Mesothelial cell of epicardium (in vitro differentiated cells): ENCODE measurements at regions not wholly inside any gene's neighbourhood (a gene's known extent, or its start where the extent isn't known, plus 50 kb on each side); places are given as distances from the start of the nearest gene placed in this dataset.
"Not testable (repeated sequence)": the region's sequence is repeated elsewhere in the genome, so short reads cannot be mapped to it uniquely, and the experiment has no call there.

ENCODE experiments used
- DNase-seq, 2 experiments: peaks; one replicate each; pipeline ENCODE4 v3.0.0; 2021; ENCODE audit warnings: low spot score in 2 of 2; ENCODE audit not compliant: unreplicated experiment in 2 of 2
- H3K27ac Mint-ChIP-seq: 2 replicates; pipeline ENCODE4 v1.8.0; 2021; ENCODE audit warnings: mixed read lengths
- H3K27me3 Mint-ChIP-seq: 2 replicates; pipeline ENCODE4 v1.8.0; 2021; ENCODE audit warnings: low read depth, mixed read lengths
- H3K36me3 Mint-ChIP-seq: 2 replicates; pipeline ENCODE4 v1.8.0; 2021; ENCODE audit warnings: mixed read lengths
- H3K4me1 Mint-ChIP-seq: 2 replicates; pipeline ENCODE4 v1.8.0; 2021; ENCODE audit warnings: mixed read lengths
- H3K4me3 Mint-ChIP-seq: 2 replicates; pipeline ENCODE4 v1.8.0; 2021; ENCODE audit warnings: mild to moderate bottlenecking, moderate library complexity, mixed read lengths
- H3K9me3 Mint-ChIP-seq: 2 replicates; pipeline ENCODE4 v1.8.0; 2021; ENCODE audit warnings: mixed read lengths
- CTCF ChIP-seq: fragments of 200-600 bp; sonication (generic); IDR thresholded peaks from one replicate; pipeline ENCODE4 v1.5.0; 2021; ENCODE audit warnings: antibody characterized with exemption; ENCODE audit not compliant: unreplicated experiment

DNA sequence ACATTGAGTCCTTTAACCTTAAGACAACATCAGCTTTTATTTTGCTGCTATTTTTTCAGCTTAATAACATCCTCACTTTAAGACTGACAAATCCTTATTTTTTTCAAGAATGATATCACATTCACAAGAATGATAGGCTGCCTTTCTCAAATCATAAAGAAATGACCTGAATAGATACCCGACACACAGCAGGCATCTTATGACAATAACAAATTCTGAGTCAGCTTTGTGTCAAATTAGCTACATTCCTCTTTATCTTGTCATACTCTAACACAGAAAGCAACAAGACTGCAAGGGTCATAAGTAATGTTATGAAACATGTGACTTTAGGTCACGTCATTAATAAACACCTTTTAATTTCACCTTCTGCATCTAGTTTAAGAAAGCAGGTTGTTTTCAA is 2387.6 kb downstream of the PCDH7 start:
- peaks cover 2% of the 10 kb centered on the region for H3K4me1 Mint-ChIP-seq
- H3K27me3 Mint-ChIP-seq = no peaks in the 10 kb centered on the region
- H3K9me3 Mint-ChIP-seq = peaks cover 17% of the 10 kb centered on the region
- no peak for DNase-seq
- H3K4me3 Mint-ChIP-seq = no peak overlapping the region
- peaks cover 3% of the 10 kb centered on the region for H3K36me3 Mint-ChIP-seq
- no peak for TF ChIP-seq CTCF
- no peak overlapping the region for H3K27ac Mint-ChIP-seq

- Mint-ChIP-seq H3K4me3 (no peak overlapping the region), H3K4me1 (no peaks in the 10 kb centered on the region), H3K9me3 (peaks cover 19% of the 10 kb centered on the region), H3K36me3 (peaks cover 4% of the 10 kb centered on the region), H3K27me3 (no peaks in the 10 kb centered on the region), H3K27ac (no peak overlapping the region)
- no peak for TF ChIP-seq CTCF
- DNase-seq = no peak
These were observed 2390.9 kb downstream of the PCDH7 start for GRCh38 chr4:33111117-33111516.

DNA sequence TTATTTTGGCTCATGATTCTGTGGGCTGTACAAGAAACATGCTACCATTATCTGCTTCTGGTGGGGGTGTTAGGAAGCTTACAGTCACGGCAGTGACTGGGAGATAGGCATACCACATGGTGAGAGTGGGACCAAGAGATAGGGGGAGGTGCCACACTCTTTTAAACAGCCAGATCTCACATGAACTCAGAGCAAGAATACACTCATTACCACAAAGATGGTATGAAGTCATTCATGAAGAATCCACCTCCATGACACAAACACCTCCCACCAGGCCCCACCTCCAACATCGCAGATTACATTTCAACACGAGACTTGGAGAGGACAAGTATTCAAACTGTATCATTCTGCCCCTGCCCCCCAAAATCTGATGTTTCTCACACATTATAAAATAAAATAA is 2396.7 kb downstream of the PCDH7 start:
- no peak for TF ChIP-seq CTCF
- no peak overlapping the region for H3K4me3 Mint-ChIP-seq
- peaks cover 31% of the 10 kb centered on the region for H3K9me3 Mint-ChIP-seq
- H3K27me3 Mint-ChIP-seq = no peaks in the 10 kb centered on the region
- H3K4me1 Mint-ChIP-seq = no peaks in the 10 kb centered on the region
- peaks cover 7% of the 10 kb centered on the region for H3K36me3 Mint-ChIP-seq
- no peak for DNase-seq
- H3K27ac Mint-ChIP-seq = no peak overlapping the region

DNA sequence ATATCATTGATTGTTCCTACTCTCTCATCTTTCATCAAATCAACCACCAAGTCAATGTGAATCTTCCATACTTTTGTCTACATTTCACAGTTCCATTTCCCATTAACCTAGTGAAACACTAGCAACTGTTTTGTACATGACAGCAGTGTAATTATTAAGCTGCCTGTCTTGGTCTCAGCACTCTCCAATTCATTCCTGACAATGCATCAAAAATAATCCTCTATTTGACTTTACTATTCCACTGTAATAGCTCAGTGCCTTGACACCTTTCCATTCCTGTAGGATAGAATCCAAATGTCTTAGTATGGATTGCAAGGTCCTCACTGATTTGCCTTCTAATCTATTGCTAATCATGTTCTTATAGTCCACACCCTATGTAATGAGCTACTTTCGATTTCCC is 2405.8 kb downstream of the PCDH7 start:
- Mint-ChIP-seq H3K4me3 (no peak overlapping the region), H3K4me1 (peaks cover 2% of the 10 kb centered on the region), H3K36me3 (no peaks in the 10 kb centered on the region), H3K27ac (no peak overlapping the region), H3K9me3 (peaks cover 16% of the 10 kb centered on the region), H3K27me3 (no peaks in the 10 kb centered on the region)
- no peak for DNase-seq
- TF ChIP-seq CTCF = no peak

DNA sequence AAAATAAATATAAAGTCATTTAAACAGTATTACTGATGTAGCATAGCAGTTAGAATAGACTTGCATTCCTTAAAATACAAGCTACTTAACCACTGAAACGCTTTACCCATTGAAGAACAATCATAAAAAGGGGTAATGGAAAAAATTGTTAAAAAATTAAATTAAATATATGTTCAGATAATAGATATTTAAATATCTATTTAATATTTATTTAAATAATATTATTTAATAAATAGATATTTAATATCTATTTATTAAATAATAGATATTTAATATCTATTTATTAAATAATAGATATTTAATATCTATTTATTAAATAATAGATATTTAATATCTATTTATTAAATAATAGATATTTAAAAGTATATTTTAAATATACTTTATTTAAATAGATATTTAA is 2410.5 kb downstream of the PCDH7 start:
- not testable (repeated sequence) for H3K27ac Mint-ChIP-seq, H3K27me3 Mint-ChIP-seq, H3K4me3 Mint-ChIP-seq, DNase-seq, H3K36me3 Mint-ChIP-seq
- H3K4me1 Mint-ChIP-seq = peaks cover 11% of the 10 kb centered on the region
- H3K9me3 Mint-ChIP-seq = peaks cover 13% of the 10 kb centered on the region

DNA sequence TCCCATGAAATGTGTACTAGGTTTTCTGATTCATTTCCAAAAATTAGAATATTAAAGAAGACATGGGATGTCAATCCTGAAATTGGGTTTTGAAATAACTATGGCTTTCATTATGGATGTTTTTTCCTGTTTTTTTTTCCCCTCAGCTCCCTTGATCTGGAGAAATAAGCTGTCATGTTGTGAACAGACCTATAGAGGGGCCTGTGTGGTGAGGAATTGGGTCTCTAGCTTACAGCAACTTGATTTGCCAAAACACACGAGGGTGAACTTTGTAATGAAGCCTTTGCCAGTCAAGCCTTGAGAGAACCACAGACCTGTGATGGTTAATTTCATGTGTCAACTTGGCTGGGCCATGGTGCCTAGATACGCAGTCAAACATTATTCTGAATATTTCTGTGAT is 2413.6 kb downstream of the PCDH7 start:
- Mint-ChIP-seq H3K36me3 (no peaks in the 10 kb centered on the region), H3K27me3 (no peaks in the 10 kb centered on the region), H3K27ac (no peak overlapping the region), H3K4me3 (no peak overlapping the region), H3K9me3 (peaks cover 34% of the 10 kb centered on the region), H3K4me1 (peaks cover 11% of the 10 kb centered on the region)
- no peak for DNase-seq
- no peak for TF ChIP-seq CTCF
